ENCODE measurements at regions not wholly inside any gene's neighbourhood (a gene's known extent, or its start where the extent isn't known, plus 50 kb on each side); places are given as distances from the start of the nearest gene placed in this dataset.

GRCh38 chr11:11177156-11177808 is 175.8 kb downstream of the CSNK2A3 start:
- DNase-seq (ENCODE audit: low spot score), result no peak

GRCh38 chr11:11173316-11174025 is 179.6 kb downstream of the CSNK2A3 start:
- DNase-seq (ENCODE audit: low spot score), result no peak

DNA sequence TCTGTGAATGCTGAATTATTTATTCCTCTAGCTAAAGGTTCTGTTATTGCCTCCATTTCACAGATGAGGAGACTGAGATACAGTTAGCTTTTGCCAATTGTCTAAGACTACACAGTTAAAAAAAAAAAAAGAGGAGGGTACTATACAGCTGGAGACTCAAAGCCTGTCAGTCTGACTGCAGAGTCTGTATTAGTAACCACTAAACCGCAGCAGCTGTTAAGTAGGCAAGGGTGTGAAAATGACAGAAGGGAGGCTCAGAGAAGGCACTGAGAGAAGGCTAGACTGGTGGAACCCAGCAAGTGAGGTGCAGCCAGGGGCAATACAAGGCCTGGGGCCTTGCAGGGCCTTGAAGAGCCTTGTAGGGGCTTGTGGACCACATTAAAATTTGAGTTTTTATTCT is 181.2 kb downstream of the CSNK2A3 start:
- no peak for DNase-seq (ENCODE audit: low spot score)

DNA sequence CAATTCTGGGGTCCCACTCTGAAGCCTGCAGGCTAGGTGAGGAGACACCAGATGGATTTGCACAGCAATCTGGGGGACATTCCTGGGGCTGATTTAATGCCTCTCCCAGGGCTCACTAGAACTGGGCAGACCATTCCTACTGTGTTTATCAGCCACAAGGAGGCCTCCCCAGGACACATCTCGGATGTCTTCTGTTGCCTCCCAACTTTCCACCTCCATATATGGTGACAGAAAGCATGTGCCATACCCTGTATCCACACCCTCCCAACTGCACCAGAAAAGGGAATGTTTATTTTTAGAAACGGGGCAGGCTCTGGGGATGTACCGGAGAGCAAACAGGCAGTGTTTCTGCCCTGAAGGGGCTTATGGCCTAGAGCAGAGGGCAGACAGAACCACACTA is 181.8 kb downstream of the CSNK2A3 start:
- no peak for DNase-seq (ENCODE audit: low spot score)

GRCh38 chr11:11170352-11171084 is 182.5 kb downstream of the CSNK2A3 start:
- no peak for DNase-seq (ENCODE audit: low spot score)

GRCh38 chr11:11169715-11170351 is 183.2 kb downstream of the CSNK2A3 start:
- DNase-seq (ENCODE audit: low spot score), result no peak

GRCh38 chr11:11167806-11168205 is 185.2 kb downstream of the CSNK2A3 start:
- no peak for DNase-seq (ENCODE audit: low spot score)

GRCh38 chr11:11164334-11164690 is 188.7 kb downstream of the CSNK2A3 start:
- no peak for DNase-seq (ENCODE audit: low spot score)

DNA sequence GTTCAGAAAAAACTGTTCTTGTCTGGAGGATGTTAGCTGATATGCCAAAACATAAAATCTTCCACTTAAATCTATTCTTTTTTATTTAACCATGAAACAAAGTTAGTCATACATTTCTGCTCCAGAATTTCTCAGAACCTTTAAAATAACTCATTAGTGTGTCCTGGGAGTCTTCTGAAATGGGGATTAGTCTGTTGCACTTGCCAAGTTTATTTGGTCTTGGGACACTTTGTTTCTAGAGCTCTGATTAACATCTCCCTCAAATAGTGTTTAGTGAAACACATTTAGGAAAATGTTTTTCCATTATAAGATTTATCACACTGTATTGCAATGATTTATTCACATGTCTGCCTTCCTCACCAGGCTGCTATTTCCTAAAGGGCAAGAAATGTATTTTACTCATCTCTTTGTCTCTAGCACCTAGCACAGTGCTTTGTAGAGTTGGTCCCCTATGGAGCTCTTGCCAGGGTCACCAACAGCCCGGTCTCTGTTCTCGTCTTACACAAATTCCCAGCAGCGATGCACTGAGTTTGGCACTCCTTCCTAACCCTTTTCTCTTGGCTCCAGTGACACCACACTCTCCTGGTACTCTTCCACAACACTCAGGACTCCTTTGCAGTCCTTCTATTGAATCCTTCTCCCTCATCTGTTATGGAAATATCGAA is 189.2 kb downstream of the CSNK2A3 start:
- DNase-seq (ENCODE audit: low spot score), result no peak

DNA sequence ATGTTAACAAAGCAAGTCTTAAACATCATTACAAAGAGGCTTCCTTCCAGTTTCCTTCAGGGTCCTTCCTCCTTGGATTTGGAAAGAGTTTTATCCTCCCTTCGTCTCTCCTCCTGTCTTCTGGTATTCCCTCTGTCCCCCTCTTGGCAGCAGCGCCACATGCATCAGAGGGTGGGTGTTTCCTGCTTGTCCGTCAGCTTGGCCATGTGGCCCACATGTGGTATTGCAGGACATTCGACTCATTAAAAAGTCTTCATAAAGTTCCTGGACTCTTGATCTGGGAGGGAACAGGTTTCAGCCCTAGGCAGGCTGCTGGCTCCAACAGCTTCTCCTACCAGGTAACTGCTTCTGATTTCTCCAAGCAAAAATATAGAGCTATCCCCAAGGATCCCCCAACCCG is 189.8 kb downstream of the CSNK2A3 start:
- DNase-seq (ENCODE audit: low spot score), result no peak

- DNase-seq (ENCODE audit: low spot score), result no peak
These were observed 195.9 kb downstream of the CSNK2A3 start for GRCh38 chr11:11157185-11157584.

GRCh38 chr11:11155962-11156815 is 196.9 kb downstream of the CSNK2A3 start:
- peak; percentile 6 for DNase-seq (ENCODE audit: low spot score)

- no peak for DNase-seq (ENCODE audit: low spot score)
These were observed 200.2 kb downstream of the CSNK2A3 start for GRCh38 chr11:11152877-11153276.

GRCh38 chr11:11149671-11150459 is 203.2 kb downstream of the CSNK2A3 start:
- no peak for DNase-seq (ENCODE audit: low spot score)

DNA sequence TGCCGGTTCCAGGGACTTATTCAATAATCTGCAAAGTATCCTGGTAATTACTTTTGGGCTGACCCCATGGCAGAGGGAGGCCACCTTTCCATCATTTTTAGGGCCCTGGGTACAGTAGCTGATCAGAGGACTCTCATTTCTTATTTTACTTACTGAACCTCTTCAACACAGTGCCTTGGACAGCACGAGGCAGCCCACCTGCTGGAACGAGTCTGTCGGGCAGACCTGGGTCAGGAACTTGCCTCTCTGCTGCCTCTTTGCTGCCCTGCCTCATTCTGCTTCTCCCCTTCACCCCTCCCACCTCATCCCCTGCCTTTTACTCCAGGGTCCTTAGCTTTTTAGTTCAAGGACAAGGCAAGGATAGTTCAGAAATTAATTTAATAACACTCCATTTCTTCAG is 204.5 kb downstream of the CSNK2A3 start:
- no peak for DNase-seq (ENCODE audit: low spot score)

DNA sequence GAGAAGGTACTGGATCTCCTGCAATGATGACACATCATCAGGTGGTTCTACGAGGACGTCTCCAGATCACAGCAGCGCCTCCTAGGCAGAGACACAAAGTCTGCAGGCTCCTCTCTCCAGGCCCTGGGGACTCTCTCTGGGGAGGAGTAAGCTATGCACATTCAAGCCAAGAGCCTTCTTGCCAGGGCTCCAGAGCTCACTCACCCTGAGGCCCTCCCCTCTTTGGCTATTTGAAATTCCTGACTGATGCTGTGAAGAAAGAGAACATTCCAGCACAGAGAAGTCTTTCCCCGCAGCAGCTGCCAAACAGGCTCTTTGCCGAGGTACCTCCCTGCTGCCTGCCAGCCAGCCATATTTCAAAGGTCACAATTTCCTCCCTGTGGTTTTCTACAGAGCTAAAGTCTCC is 204.9 kb downstream of the CSNK2A3 start:
- no peak for DNase-seq (ENCODE audit: low spot score)

- DNase-seq (ENCODE audit: low spot score), result no peak
These were observed 206.2 kb downstream of the CSNK2A3 start for GRCh38 chr11:11146830-11147229.

GRCh38 chr11:11143849-11144248 is 209.2 kb downstream of the CSNK2A3 start:
- DNase-seq (ENCODE audit: low spot score), result no peak

DNA sequence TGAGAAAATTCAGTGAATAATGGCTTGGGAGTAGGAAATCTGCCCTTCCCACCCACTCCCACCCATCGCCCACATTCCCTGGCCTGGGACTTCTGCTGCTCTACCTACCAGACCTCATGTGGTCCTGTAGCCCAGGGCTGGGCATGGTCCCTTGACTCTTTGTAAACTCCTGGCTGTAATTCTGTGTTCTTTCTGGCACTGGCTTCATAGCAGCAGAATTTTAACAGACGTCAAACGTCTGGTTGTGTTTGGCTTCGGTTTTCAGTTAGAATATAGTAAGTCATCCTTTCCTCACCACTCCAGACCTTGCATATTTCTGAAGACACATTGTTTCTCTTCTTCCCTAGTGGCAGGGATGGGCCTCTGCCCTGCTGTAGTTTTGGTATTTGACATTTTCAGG is 210.6 kb downstream of the CSNK2A3 start:
- DNase-seq (ENCODE audit: low spot score), result no peak

- DNase-seq (ENCODE audit: low spot score), result no peak
These were observed 212.0 kb downstream of the CSNK2A3 start for GRCh38 chr11:11141065-11141464.
